Keratinocyte (primary cell): ENCODE measurements at regions not wholly inside any gene's neighbourhood (a gene's known extent, or its start where the extent isn't known, plus 50 kb on each side); places are given as distances from the start of the nearest gene placed in this dataset.
"Not testable (repeated sequence)": the region's sequence is repeated elsewhere in the genome, so short reads cannot be mapped to it uniquely, and the experiment has no call there.

Experiments used
- DNase-seq: peaks from one replicate; pipeline ENCODE4 v3.0.0-alpha.2; 2011; ENCODE audit warnings: low read depth, missing footprints, low spot score
- FAIRE-seq: peaks from 2 replicates; lab custom pipeline; 2011; peaks lifted over from hg19 to GRCh38; lab: Jason Lieb, UNC
- H2AFZ ChIP-seq: 2 replicates; pipeline ENCODE4 v1.6.0; 2012; ENCODE audit warnings: low read length, control low read depth, inconsistent platforms; ENCODE audit not compliant: control insufficient read depth
- H3K27ac ChIP-seq: 2 replicates; pipeline ENCODE4 v1.5.1; 2011; ENCODE audit warnings: low read length; ENCODE audit not compliant: control insufficient read depth, insufficient read depth
- H3K27me3 ChIP-seq: 3 replicates; pipeline ENCODE4 v1.6.0; 2011; ENCODE audit warnings: low read length; ENCODE audit not compliant: control insufficient read depth, insufficient read depth; ENCODE audit errors: extremely low read depth
- H3K36me3 ChIP-seq, 2 experiments: 2 replicates in 1 of 2; 3 replicates in 1 of 2; pipeline ENCODE4 v1.5.1; 2011; ENCODE audit warnings: low read length in 2 of 2, mild to moderate bottlenecking in 1 of 2; ENCODE audit not compliant: control insufficient read depth in 2 of 2, insufficient read depth in 2 of 2; ENCODE audit errors: extremely low read depth in 1 of 2
- H3K4me1 ChIP-seq: 3 replicates; pipeline ENCODE4 v1.5.1; 2011; ENCODE audit warnings: low read length; ENCODE audit not compliant: control insufficient read depth, insufficient read depth; ENCODE audit errors: extremely low read depth
- H3K4me2 ChIP-seq: 3 replicates; pipeline ENCODE4 v1.6.0; 2011; ENCODE audit warnings: low read depth, low read length; ENCODE audit not compliant: control insufficient read depth, insufficient read depth; ENCODE audit errors: extremely low read depth
- H3K4me3 ChIP-seq, 3 experiments: fragments of 200-600 bp in 1 of 3; sonication (generic) in 1 of 3; 2 replicates in 2 of 3; 3 replicates in 1 of 3; pipeline ENCODE4 v1.5.1; 2011 to 2016; ENCODE audit warnings: low read length in 3 of 3, mild to moderate bottlenecking in 3 of 3, control low read depth in 2 of 3, inconsistent platforms in 1 of 3, low read depth in 1 of 3, mixed read lengths in 1 of 3, mixed run types in 1 of 3, moderate library complexity in 1 of 3; ENCODE audit not compliant: control insufficient read depth in 2 of 3, insufficient read depth in 2 of 3; ENCODE audit errors: extremely low read depth in 1 of 3
- H3K79me2 ChIP-seq: 2 replicates; pipeline ENCODE4 v1.6.0; 2012; ENCODE audit warnings: low read length; ENCODE audit not compliant: control insufficient read depth, insufficient read depth
- H3K9ac ChIP-seq: 3 replicates; pipeline ENCODE4 v1.6.0; 2011; ENCODE audit warnings: low read length; ENCODE audit not compliant: control insufficient read depth, insufficient read depth; ENCODE audit errors: extremely low read depth
- H3K9me1 ChIP-seq: 3 replicates; pipeline ENCODE4 v1.6.0; 2011; ENCODE audit warnings: low read length; ENCODE audit not compliant: control insufficient read depth, insufficient read depth; ENCODE audit errors: extremely low read depth
- H3K9me3 ChIP-seq: 2 replicates; pipeline ENCODE4 v1.5.1; 2012; ENCODE audit warnings: low read depth, low read length; ENCODE audit not compliant: control insufficient read depth
- H4K20me1 ChIP-seq: 3 replicates; pipeline ENCODE4 v1.6.0; 2011; ENCODE audit warnings: low read length; ENCODE audit not compliant: control insufficient read depth, insufficient read depth; ENCODE audit errors: extremely low read depth
- CTCF ChIP-seq, 3 experiments: IDR thresholded peaks in 1 of 3; conservative IDR thresholded peaks in 1 of 3; optimal IDR thresholded peaks in 1 of 3; 2 replicates in 2 of 3; 3 replicates in 1 of 3; pipeline versions ENCODE3 to v1.5.1; 2011; ENCODE audit warnings: low read length in 3 of 3, mild to moderate bottlenecking in 3 of 3, moderate library complexity in 2 of 3, control low read depth in 1 of 3, inconsistent platforms in 1 of 3; ENCODE audit not compliant: insufficient read depth in 2 of 3; ENCODE audit errors: extremely low read depth in 1 of 3
- EZH2 ChIP-seq: IDR thresholded peaks from one replicate; pipeline ENCODE4 v1.6.1; 2012; ENCODE audit warnings: inconsistent platforms, mild to moderate bottlenecking, low read length, moderate library complexity
- dilution Hi-C: fragments of 300-500 bp; cut with MboI; formaldehyde crosslinking; loops from one replicate; pipeline ENCODE4 v1.7.0; 2020; ENCODE audit warnings: low sequenced_read_pairs; ENCODE audit not compliant: extremely low pct_ligation_motif_present

DNA sequence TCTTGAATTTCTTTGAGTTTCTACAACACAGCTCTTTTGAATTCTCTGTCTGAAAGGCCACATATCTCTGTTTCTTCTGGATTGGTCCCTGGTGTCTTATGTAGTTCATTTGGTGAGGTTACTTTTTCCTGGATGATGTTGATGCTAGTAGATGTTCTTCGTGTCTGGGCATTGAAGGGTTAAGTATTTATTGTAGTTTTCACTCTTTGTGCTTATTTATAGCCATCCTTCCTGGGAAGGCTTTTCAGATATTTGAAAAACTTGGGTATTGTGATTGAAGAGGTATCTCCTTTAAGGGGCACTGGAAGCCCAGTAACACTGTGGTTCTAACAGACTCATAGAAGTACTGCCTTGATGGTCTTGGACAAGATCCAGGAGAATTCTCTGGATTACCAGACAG is 338.5 kb upstream of the SPRY2 start:
- Histone ChIP-seq H3K9ac (no peak overlapping the region), H3K4me3 (no peak overlapping the region), H2AFZ (no peak overlapping the region), H3K27me3 (no peaks in the 10 kb centered on the region), H3K4me1 (no peaks in the 10 kb centered on the region), H3K36me3 (no peaks in the 10 kb centered on the region), H3K9me1 (no peaks in the 10 kb centered on the region), H3K4me2 (no peak overlapping the region), H3K9me3 (no peaks in the 10 kb centered on the region), H3K79me2 (no peaks in the 10 kb centered on the region), H4K20me1 (no peaks in the 10 kb centered on the region), H3K27ac (no peak overlapping the region)
- no peak for TF ChIP-seq EZH2
- TF ChIP-seq CTCF (optimal IDR thresholded peaks at IDR 0.05 in 1 of 3, IDR thresholded peaks at IDR 0.05 in 1 of 3, conservative IDR thresholded peaks at IDR 0.05 in 1 of 3; ENCODE audit: extremely low read depth in 1 of 3, insufficient read depth in 2 of 3, low read length in 3 of 3) = no peak
- DNase-seq (no peak), FAIRE-seq (no peak)
- dilution Hi-C loops = no loop called here

DNA sequence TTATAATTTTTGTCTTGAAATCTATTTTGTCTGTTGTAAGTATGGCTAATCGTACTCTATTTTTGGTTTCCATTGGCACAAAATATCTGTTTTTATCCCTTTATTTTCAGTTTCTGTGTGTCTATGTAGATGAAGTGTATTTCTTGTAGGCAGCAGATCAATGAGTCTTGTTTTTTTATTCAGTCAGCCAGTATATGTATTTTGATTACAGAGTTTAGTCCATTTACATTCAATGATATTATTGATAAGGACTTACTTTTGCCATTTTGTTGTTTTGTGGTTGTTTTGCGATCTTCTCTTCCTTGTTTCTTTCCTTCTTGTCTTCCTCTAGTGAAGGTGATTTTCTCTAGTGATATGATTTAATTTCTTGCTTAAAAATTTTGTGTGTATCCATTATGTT is 336.3 kb upstream of the SPRY2 start:
- no peak for TF ChIP-seq CTCF (optimal IDR thresholded peaks at IDR 0.05 in 1 of 3, IDR thresholded peaks at IDR 0.05 in 1 of 3, conservative IDR thresholded peaks at IDR 0.05 in 1 of 3; ENCODE audit: extremely low read depth in 1 of 3, insufficient read depth in 2 of 3, low read length in 3 of 3)
- no peak for TF ChIP-seq EZH2
- no peaks in the 10 kb centered on the region for H3K79me2 ChIP-seq

GRCh38 chr13:80675442-80675841 is 334.5 kb upstream of the SPRY2 start:
- H3K4me2 ChIP-seq, H3K79me2 ChIP-seq, H3K9ac ChIP-seq, DNase-seq, H3K27ac ChIP-seq, H3K9me3 ChIP-seq, H3K4me1 ChIP-seq, FAIRE-seq, H3K27me3 ChIP-seq, H2AFZ ChIP-seq, H3K4me3 ChIP-seq, H4K20me1 ChIP-seq, H3K9me1 ChIP-seq, dilution Hi-C loops, H3K36me3 ChIP-seq: not testable (repeated sequence)

More for the DNA sequence above, 336.3 kb upstream of the SPRY2 start:
- no peak overlapping the region for H3K27ac ChIP-seq
- no peaks in the 10 kb centered on the region for H3K4me1 ChIP-seq
- H3K9ac ChIP-seq = no peak overlapping the region
- no peaks in the 10 kb centered on the region for H3K36me3 ChIP-seq
- H2AFZ ChIP-seq = no peak overlapping the region
- dilution Hi-C loops = no loop called here
- H3K9me3 ChIP-seq = no peaks in the 10 kb centered on the region
- no peaks in the 10 kb centered on the region for H3K27me3 ChIP-seq
- DNase-seq (no peak), FAIRE-seq (no peak)
- H3K4me2 ChIP-seq = no peak overlapping the region
- no peaks in the 10 kb centered on the region for H3K9me1 ChIP-seq
- no peak overlapping the region for H3K4me3 ChIP-seq
- no peaks in the 10 kb centered on the region for H4K20me1 ChIP-seq
